ENCODE measurements at regions not wholly inside any gene's neighbourhood (a gene's known extent, or its start where the extent isn't known, plus 50 kb on each side); places are given as distances from the start of the nearest gene placed in this dataset.

- DNase-seq = no peak
These were observed 167.9 kb upstream of the MAF start for GRCh38 chr16:79768276-79768970.

- DNase-seq = no peak
These were observed 167.1 kb upstream of the MAF start for GRCh38 chr16:79767421-79768275.

DNA sequence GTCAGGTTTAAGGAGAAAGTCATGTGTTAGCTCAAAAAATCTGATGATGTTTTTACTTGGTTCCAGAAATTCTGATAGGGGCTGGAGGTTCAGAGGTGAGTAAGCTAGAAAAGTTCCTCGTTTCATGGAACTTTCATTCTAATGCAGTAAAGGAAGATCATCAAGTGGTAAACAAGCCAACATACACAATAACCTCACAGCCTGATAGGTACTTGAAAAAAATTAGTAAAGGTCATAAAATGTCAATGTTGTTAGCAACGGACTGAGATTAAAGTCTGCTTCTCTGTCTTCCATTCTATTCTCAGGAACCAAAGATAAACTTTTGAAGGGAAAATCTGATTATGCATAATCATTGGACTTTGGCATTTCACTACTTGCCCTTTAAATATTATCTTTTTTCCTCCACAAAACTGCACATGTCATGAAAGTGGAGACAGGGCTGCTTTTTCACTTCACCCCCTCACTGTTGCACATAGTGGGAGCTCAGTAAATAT, 165.4 kb upstream of the MAF start:
- no peak for DNase-seq

DNA sequence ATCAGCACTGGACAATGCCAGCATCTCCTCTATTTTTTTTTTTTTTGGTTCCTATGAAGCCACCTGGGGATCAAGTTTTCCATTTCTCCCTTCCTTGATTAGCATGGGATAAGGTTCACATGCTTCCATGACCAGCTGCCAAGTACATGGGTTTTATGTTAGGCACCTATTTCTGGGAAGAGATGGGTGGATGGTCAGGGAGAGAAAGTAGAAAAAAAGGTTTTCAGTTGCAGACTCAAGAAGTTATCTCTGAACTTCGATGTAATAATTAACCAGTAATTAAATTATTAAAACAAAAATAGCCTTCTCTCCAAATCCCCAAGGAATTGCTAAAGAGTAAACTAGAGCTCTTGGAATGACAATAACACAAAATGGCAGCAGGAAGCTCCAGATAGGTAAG, 164.9 kb upstream of the MAF start:
- no peak for DNase-seq

GRCh38 chr16:79764415-79765110, 164.0 kb upstream of the MAF start:
- no peak for DNase-seq

DNA sequence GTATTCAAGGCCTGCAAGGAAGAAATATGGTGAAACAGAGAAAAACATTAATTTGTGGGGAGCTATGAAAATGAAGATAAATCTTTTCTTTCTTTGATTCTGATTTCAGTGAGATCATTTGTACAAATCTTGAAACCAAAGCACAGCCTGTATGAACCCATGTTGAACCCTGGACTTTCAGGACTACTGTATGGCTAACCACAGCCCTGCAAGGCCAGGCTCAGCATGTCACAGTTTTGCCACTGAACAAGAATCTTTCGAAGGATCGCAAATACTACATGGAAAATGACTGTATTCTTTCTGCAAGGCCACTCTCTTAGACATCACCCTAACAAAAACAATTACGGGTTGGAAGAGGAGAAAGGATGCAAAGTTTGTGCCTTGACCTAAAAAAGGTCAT, 161.7 kb upstream of the MAF start:
- no peak for DNase-seq

- DNase-seq = no peak
These were observed 158.2 kb upstream of the MAF start for GRCh38 chr16:79758615-79759346.

DNA sequence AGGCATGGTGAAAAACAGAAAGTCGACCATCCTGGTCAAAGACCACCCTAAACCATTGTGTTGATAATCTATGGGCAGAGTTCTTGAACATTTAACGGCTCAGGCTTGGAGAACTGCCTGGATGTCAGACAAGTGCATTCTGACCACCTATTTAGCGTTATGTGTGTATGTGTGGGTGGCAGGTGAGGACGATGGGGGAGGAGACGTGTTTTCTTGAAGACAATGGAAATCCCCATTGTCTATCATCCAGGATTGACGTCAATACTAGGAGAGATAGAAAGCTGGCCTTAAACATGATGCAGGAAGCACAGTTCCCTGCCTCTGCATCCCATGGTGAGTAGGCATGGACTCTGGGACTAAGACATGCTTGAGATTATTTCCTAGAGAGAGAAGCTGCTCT, 157.4 kb upstream of the MAF start:
- DNase-seq = no peak

DNA sequence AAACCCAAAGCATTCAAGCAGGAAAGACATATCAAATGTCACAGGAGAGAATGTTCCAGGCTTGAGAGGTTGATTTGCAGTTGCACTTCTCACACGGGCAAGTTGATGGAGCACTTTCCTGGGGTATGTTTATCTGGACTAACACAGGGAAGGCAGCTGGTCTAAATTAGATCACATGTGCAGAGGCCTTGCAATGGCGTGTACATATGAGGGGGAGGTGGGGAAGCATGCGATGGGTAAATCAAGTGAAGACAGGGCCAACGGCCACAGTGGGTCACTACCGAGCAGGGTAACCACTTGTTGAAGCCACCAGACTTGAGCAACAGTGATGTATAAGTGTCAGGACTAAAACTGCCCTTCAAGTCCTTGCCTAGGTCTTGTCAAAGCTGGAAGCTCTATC, 156.6 kb upstream of the MAF start:
- DNase-seq = no peak

- DNase-seq = no peak
These were observed 156.0 kb upstream of the MAF start for GRCh38 chr16:79756571-79756970.

GRCh38 chr16:79754501-79754900, 154.0 kb upstream of the MAF start:
- DNase-seq = no peak

GRCh38 chr16:79754081-79754480, 153.5 kb upstream of the MAF start:
- no peak for DNase-seq

DNA sequence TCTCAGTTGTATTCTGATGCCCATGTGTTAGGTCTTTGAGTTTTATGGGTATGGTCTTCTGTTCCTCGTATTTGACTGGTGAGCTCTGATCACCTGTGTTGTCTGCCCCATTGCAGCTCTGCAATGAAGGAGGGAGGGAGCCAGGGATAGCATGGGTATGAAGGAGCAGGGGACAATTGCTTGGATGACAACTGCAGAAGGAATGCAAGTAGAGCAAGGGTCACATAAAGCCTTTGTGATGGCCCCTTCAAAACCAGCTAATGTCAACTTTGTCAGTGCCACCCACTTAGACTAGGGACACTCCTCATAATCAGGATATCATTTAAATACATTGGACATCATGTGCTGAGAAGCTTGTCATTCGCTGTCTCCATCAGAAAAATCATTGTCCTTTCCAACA, 152.7 kb upstream of the MAF start:
- DNase-seq = no peak

DNA sequence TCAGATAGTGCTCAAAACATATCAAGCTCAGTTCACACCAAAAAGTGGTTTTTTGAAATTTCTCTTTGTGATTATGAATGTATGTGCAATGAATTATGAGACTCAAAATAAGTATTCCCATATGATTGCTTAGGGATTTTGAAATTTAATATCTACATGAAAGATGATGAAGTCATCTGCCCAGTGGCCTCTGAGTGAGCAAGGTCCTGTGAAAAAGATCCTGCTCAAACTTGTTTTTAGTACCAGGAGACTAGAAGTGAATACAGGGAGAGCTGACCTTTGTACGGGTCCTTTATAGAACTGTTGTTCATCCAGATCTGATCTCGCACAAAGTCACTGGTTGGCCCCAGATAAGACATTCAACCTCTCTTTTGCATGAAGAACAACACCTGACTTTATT, 151.9 kb upstream of the MAF start:
- no peak for DNase-seq

GRCh38 chr16:79751471-79752184, 151.1 kb upstream of the MAF start:
- no peak for DNase-seq

GRCh38 chr16:79750311-79750710, 149.8 kb upstream of the MAF start:
- no peak for DNase-seq

- DNase-seq = no peak
These were observed 148.1 kb upstream of the MAF start for GRCh38 chr16:79748629-79749028.

- DNase-seq = no peak
These were observed 147.2 kb upstream of the MAF start for GRCh38 chr16:79747688-79748087.

- no peak for DNase-seq
These were observed 139.7 kb upstream of the MAF start for GRCh38 chr16:79740252-79740651.

GRCh38 chr16:79735271-79735670, 134.7 kb upstream of the MAF start:
- no peak for DNase-seq

DNA sequence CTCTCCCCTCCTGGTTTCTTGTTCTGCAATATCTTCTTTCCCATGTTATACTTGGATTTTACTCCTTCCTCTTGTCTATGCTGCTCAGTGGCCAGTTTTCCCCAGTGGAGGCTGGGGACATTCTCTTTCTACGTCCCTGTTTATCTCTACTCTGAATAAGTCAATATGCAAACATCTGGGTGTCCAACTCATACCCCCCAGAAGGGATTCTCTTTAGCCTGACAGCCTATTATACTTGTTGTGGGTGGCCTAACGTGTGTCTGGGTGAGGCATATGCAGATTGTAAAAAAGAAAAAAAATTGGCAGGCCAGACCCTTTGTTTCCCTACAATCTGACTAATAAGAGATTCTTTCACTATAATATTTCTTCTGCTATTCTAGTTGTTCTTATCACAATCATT, 134.2 kb upstream of the MAF start:
- DNase-seq = no peak

- DNase-seq = no peak
These were observed 128.3 kb upstream of the MAF start for GRCh38 chr16:79728923-79729240.
